ENCODE measurements at regions not wholly inside any gene's neighbourhood (a gene's known extent, or its start where the extent isn't known, plus 50 kb on each side); places are given as distances from the start of the nearest gene placed in this dataset.

DNA sequence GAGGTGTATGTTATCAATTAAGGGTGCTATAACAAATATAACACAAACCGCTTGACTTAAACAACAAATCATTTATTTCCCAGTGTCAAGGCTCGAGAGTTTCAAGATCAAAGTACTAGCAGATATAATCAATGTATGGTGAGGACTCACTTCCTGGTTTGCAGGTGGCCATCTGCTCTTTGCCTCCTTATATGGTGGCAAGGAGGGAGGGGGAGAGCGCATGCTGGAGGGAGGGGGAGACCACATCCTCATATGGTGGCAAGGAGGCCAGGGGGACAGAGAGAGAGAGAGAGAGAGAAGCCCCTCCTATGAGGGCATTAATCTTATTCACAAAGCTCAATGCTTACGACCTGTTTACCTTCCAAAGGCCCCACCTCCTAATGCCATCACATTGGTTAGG is 372.3 kb upstream of the SPOCK3 start:
- TF ChIP-seq, protein P1, sequence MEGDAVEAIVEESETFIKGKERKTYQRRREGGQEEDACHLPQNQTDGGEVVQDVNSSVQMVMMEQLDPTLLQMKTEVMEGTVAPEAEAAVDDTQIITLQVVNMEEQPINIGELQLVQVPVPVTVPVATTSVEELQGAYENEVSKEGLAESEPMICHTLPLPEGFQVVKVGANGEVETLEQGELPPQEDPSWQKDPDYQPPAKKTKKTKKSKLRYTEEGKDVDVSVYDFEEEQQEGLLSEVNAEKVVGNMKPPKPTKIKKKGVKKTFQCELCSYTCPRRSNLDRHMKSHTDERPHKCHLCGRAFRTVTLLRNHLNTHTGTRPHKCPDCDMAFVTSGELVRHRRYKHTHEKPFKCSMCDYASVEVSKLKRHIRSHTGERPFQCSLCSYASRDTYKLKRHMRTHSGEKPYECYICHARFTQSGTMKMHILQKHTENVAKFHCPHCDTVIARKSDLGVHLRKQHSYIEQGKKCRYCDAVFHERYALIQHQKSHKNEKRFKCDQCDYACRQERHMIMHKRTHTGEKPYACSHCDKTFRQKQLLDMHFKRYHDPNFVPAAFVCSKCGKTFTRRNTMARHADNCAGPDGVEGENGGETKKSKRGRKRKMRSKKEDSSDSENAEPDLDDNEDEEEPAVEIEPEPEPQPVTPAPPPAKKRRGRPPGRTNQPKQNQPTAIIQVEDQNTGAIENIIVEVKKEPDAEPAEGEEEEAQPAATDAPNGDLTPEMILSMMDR (IDR thresholded peaks at IDR 0.05; ENCODE audit: low read length), result no peak
- TF ChIP-seq EZH2 (IDR thresholded peaks at IDR 0.05; ENCODE audit: borderline replicate concordance, low read length), result no peak
